K562 (cell line): ENCODE measurements at regions not wholly inside any gene's neighbourhood (a gene's known extent, or its start where the extent isn't known, plus 50 kb on each side); places are given as distances from the start of the nearest gene placed in this dataset.

ENCODE experiments used
- ATAC-seq: fragments of 200-7000 bp; cut with Tn5 transposase; 3 replicates; pipeline ENCODE4 v1.9.1; 2020; ENCODE audit warnings: moderate library complexity
- BruUV-seq: library from RNA; stranded (reverse); fragments of 400-500 nt; replicated peaks from 2 replicates; lab custom pipeline; 2021; lab: Mats Ljungman, UMichigan
- CTCF ChIA-PET: fragments of 300-600 bp; formaldehyde crosslinking; extraction: SDS; loops from one replicate; lab custom pipeline; 2021; ENCODE audit warnings: low intra/inter-chr PET ratio; lab: Yijun Ruan, JAX
- POLR2A ChIA-PET: fragments of 300-600, 350-650 bp; sonication (Branson Sonifier 250); formaldehyde crosslinking; extraction: SDS; loops from one replicate; lab custom pipeline; 2021; ENCODE audit warnings: antibody characterized with exemption, inconsistent platforms; lab: Yijun Ruan, JAX
- DNase-seq, 4 experiments: peaks; one replicate each; pipeline versions ENCODE4 v3.0.0 to v3.0.0-alpha.2; 2011 to 2018; ENCODE audit warnings: low spot score in 3 of 4, mixed read lengths in 3 of 4; ENCODE audit errors: extremely low read depth in 1 of 4
- FAIRE-seq: peaks from 2 replicates; lab custom pipeline; 2011; peaks lifted over from hg19 to GRCh38; lab: Jason Lieb, UNC
- H2AFZ ChIP-seq: 2 replicates; pipeline ENCODE4 v1.6.0; 2011; ENCODE audit warnings: low read depth, low read length, control low read depth, inconsistent platforms
- H3K27ac ChIP-seq: fragments of 200-600 bp; 3 replicates; pipeline ENCODE4 v1.8.0; 2011; ENCODE audit warnings: low read depth, mild to moderate bottlenecking, control low read depth, inconsistent platforms, low read length, moderate library complexity, mixed read lengths; ENCODE audit errors: extremely low read depth
- H3K27me3 ChIP-seq, 2 experiments: fragments of 300-600 bp in 1 of 2; 2 replicates in 1 of 2; 3 replicates in 1 of 2; pipeline versions ENCODE4 v1.6.0 to v1.8.0; 2011; ENCODE audit warnings: inconsistent platforms in 2 of 2, low read length in 2 of 2, mild to moderate bottlenecking in 1 of 2, mixed read lengths in 1 of 2, moderate library complexity in 1 of 2; ENCODE audit not compliant: control insufficient read depth in 2 of 2, insufficient read depth in 2 of 2
- H3K36me3 ChIP-seq: fragments of 300-600 bp; 3 replicates; pipeline ENCODE4 v1.8.0; 2011; ENCODE audit warnings: mild to moderate bottlenecking, low read length, inconsistent platforms; ENCODE audit not compliant: control insufficient read depth, insufficient read depth
- H3K4me1 ChIP-seq, 2 experiments: fragments of 200-600 bp in 1 of 2; replicated peaks in 1 of 2; 2 replicates in 1 of 2; 3 replicates in 1 of 2; pipeline versions ENCODE4 v1.5.1 to v1.8.0; 2011; ENCODE audit warnings: inconsistent platforms in 2 of 2, low read length in 2 of 2, mild to moderate bottlenecking in 1 of 2, mixed read lengths in 1 of 2, moderate library complexity in 1 of 2; ENCODE audit not compliant: control insufficient read depth in 2 of 2, insufficient read depth in 2 of 2
- H3K4me2 ChIP-seq: 2 replicates; pipeline ENCODE4 v1.6.1; 2011; ENCODE audit warnings: low read length, control low read depth, inconsistent platforms, mixed read lengths; ENCODE audit not compliant: insufficient read depth
- H3K4me3 ChIP-seq: fragments of 200-600 bp; sonication (generic), shearing (Covaris generic); 2 replicates; pipeline ENCODE4 v1.5.1; 2016; ENCODE audit warnings: control low read depth, inconsistent platforms
- H3K79me2 ChIP-seq: fragments of 200-600 bp; 3 replicates; pipeline ENCODE4 v1.8.0; 2011; ENCODE audit warnings: low read length, inconsistent platforms; ENCODE audit not compliant: control insufficient read depth, insufficient read depth
- H3K9ac ChIP-seq, 2 experiments: 2 replicates each; pipeline versions ENCODE4 v1.6.0 to v1.6.1; 2011; ENCODE audit warnings: low read depth in 2 of 2, low read length in 2 of 2, control low read depth in 1 of 2, inconsistent platforms in 1 of 2, mild to moderate bottlenecking in 1 of 2, mixed read lengths in 1 of 2; ENCODE audit not compliant: insufficient read depth in 1 of 2
- H3K9me1 ChIP-seq: one replicate; pipeline ENCODE4 v1.6.0; 2011; ENCODE audit warnings: inconsistent platforms, mild to moderate bottlenecking, low read length, moderate library complexity; ENCODE audit not compliant: control insufficient read depth, insufficient read depth
- H3K9me3 ChIP-seq: replicated peaks from 2 replicates; pipeline ENCODE4 v1.5.1; 2011; ENCODE audit warnings: low read depth, low read length, inconsistent platforms; ENCODE audit not compliant: control insufficient read depth, insufficient read depth
- H4K20me1 ChIP-seq: replicated peaks from 2 replicates; pipeline ENCODE4 v1.6.1; 2011; ENCODE audit warnings: low read length, inconsistent platforms, mixed read lengths; ENCODE audit not compliant: control insufficient read depth, insufficient read depth
- ETV6 ChIP-seq, 3 experiments: fragments of 150-350 bp in 1 of 3; sonication (generic) in 1 of 3; formaldehyde crosslinking in 1 of 3; IDR thresholded peaks; 2 replicates each; pipeline versions ENCODE4 v1.6.1 to v1.8.0; 2014 to 2022; ENCODE audit warnings: borderline replicate concordance in 2 of 3, low read depth in 2 of 3, antibody characterized with exemption in 1 of 3, low read length in 1 of 3, mild to moderate bottlenecking in 1 of 3, missing genetic modification reagents in 1 of 3
- POLR3A ChIP-seq: IDR thresholded peaks from 2 replicates; pipeline ENCODE4 v1.6.1; 2011; ENCODE audit warnings: borderline replicate concordance, mild to moderate bottlenecking, moderate library complexity; ENCODE audit not compliant: insufficient read length, insufficient read depth; ENCODE audit errors: extremely low read depth
- PRMT5 ChIP-seq: sonication (generic); formaldehyde crosslinking; IDR thresholded peaks from 2 replicates; pipeline ENCODE4 v1.5.0; 2020; ENCODE audit warnings: missing genetic modification reagents
- TARDBP ChIP-seq: fragments of 450-650 bp; IDR thresholded peaks from 2 replicates; pipeline ENCODE4 v1.6.1; 2016
- UBTF ChIP-seq, 2 experiments: IDR thresholded peaks; 2 replicates each; pipeline ENCODE4 v1.6.1; 2012; ENCODE audit warnings: improper control_type of control experiment in 2 of 2, low read depth in 2 of 2, low read length in 2 of 2, borderline replicate concordance in 1 of 2
- ZNF212 ChIP-seq: fragments of 450-650 bp; formaldehyde crosslinking; IDR thresholded peaks from 2 replicates; pipeline ENCODE4 v1.4.0; 2020; ENCODE audit warnings: mild to moderate bottlenecking
- ZNF311 ChIP-seq: fragments of 250-450 bp; sonication (Bioruptor Pico); IDR thresholded peaks from 2 replicates; pipeline ENCODE4 v1.4.0; 2020; ENCODE audit warnings: mild to moderate bottlenecking, moderate library complexity
- ZZZ3 ChIP-seq: fragments of 450-650 bp; IDR thresholded peaks from 2 replicates; pipeline ENCODE4 v1.6.1; 2016; ENCODE audit warnings: antibody characterized with exemption, mild to moderate bottlenecking, moderate library complexity
- WGBS: fragments of 100-300 bp; shearing (Covaris generic); methylation state at CpG from one replicate; pipeline ENCODE4 v1.1.6; 2016; ENCODE audit warnings: low coverage, mixed read lengths; ENCODE audit not compliant: insufficient coverage; ENCODE audit errors: missing lambda C conversion rate; 5-methylcytosine and 5-hydroxymethylcytosine counted together
- in situ Hi-C: fragments of 300-500 bp; cut with MboI; formaldehyde crosslinking; loops from 4 replicates; pipeline ENCODE4 v1.15.0; 2018; ENCODE audit warnings: inconsistent platforms, mixed read lengths
- intact Hi-C: fragments of 100-400 bp; cut with micrococcal nuclease; formaldehyde crosslinking; loops from 2 replicates; pipeline ENCODE4 v1.14.2; 2022
- TF ChIP-seq, protein P1 (sequence below), 2 experiments: fragments of 450-650 bp in 1 of 2; sonication (generic) in 1 of 2; formaldehyde crosslinking; conservative IDR thresholded peaks; 2 replicates each; pipeline versions ENCODE4 v1.4.0 to v1.8.1; 2020 to 2022; ENCODE audit warnings: mild to moderate bottlenecking in 1 of 2, missing genetic modification reagents in 1 of 2

DNA sequence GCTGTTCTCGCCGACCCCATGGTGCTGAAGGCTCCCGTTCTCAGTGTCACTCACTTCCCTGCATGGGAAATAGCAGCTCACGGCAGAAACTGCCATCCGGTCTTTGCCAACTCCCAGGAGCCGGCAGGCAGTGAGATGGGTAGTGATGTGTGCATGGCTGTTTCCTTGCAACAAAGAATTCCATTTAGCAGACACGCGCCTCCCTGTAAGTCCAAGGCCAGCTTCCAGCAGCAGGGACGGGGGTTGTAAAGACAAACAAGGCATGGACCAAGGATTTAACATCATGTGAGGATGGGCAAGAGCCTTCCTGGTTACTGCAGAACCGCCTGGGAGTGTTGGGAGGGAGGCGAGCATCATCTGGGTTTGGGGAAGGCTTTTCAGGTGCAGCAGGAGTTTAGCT is 273.1 kb downstream of the GLRX3 start (continued):
- TF ChIP-seq ZNF212, result no peak
- TF ChIP-seq ZZZ3, result no peak
- TF ChIP-seq PRMT5, result no peak
- TF ChIP-seq, all 486 proteins: peak for 0

DNA sequence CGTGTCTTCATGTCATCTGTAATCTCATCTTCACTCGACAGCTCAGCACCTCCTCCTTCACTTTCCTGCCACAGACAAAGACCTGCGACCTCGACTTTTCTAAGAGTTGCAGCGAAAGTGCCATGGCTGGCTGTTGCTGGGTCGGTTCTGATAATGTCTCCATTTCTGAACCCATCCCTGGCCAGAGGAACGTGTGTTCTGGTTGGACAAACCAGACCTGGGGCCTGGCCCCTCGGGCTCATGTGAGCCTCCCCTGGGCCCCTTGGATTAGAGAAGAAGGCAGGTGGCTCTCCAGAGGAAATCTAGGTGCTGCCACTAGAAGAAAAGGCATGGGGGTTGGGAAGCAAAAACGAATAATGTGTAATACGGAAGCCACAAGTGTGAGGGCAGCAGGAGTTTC is 273.7 kb downstream of the GLRX3 start:
- CTCF ChIA-PET, result no interaction called here
- POLR2A ChIA-PET, result no interaction called here
- intact Hi-C loops, result no loop called here

GRCh38 chr10:130411496-130412085 is 275.4 kb downstream of the GLRX3 start:
- H3K36me3 ChIP-seq, result no peaks in the 10 kb centered on the region
- H3K4me1 ChIP-seq, result no peaks in the 10 kb centered on the region
- ChIA-PET CTCF (no interaction called here), POLR2A (no interaction called here)
- WGBS, result 0% methylated on average over 12 of the region's 13 CpGs
- ATAC-seq (no peak), FAIRE-seq (no peak), DNase-seq (no peak)
- H3K27ac ChIP-seq, result no peak overlapping the region
- no peaks in the 10 kb centered on the region for H3K9me1 ChIP-seq
- no peak overlapping the region for H3K4me3 ChIP-seq
- H3K79me2 ChIP-seq, result no peaks in the 10 kb centered on the region
- TF ChIP-seq ETV6 (IDR thresholded peaks at IDR 0.05; ENCODE audit: borderline replicate concordance in 1 of 2, low read depth in 2 of 2, low read length in 1 of 2), result no peak
- TF ChIP-seq ETV6 (CRISPR knock-in tag; IDR thresholded peaks at IDR 0.05; ENCODE audit: borderline replicate concordance), result no peak
- no peak for TF ChIP-seq TARDBP
- no peak for TF ChIP-seq POLR3A
- TF ChIP-seq, protein P1, sequence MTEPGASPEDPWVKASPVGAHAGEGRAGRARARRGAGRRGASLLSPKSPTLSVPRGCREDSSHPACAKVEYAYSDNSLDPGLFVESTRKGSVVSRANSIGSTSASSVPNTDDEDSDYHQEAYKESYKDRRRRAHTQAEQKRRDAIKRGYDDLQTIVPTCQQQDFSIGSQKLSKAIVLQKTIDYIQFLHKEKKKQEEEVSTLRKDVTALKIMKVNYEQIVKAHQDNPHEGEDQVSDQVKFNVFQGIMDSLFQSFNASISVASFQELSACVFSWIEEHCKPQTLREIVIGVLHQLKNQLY (CRISPR knock-in tag; conservative IDR thresholded peaks at IDR 0.05), result no peak
- no peak for TF ChIP-seq UBTF (IDR thresholded peaks at IDR 0.05; ENCODE audit: borderline replicate concordance in 1 of 2, low read depth in 2 of 2, low read length in 2 of 2)
- H3K9ac ChIP-seq, result no peak overlapping the region
- H3K4me2 ChIP-seq, result no peak overlapping the region
- in situ Hi-C loops (no loop called here), intact Hi-C loops (no loop called here)
- BruUV-seq, result no TSS peak
- H3K9me3 ChIP-seq, result no peaks in the 10 kb centered on the region
- peaks cover 0 to 9% of the 10 kb centered on the region in 2 experiments; a peak in 2 of 5 replicates for H3K27me3 ChIP-seq
- no peak overlapping the region for H2AFZ ChIP-seq
- H4K20me1 ChIP-seq, result no peaks in the 10 kb centered on the region

More for the DNA sequence above, 273.7 kb downstream of the GLRX3 start:
- no peak for TF ChIP-seq ZNF311
- TF ChIP-seq, all 486 proteins: peak for 0
- no peak for FAIRE-seq
- Histone ChIP-seq H3K4me3 (no peak overlapping the region), H2AFZ (no peak overlapping the region), H3K9me3 (no peaks in the 10 kb centered on the region), H3K9ac (no peak overlapping the region), H3K9me1 (no peaks in the 10 kb centered on the region), H3K79me2 (no peaks in the 10 kb centered on the region), H3K36me3 (no peaks in the 10 kb centered on the region), H3K4me2 (no peak overlapping the region), H3K27ac (no peak overlapping the region), H4K20me1 (no peaks in the 10 kb centered on the region), H3K4me1 (no peaks in the 10 kb centered on the region), H3K27me3 (peaks cover 0 to 9% of the 10 kb centered on the region in 2 experiments; a peak in 2 of 5 replicates)
- no peak for ATAC-seq
- WGBS, result 0% methylated on average over 9 of the region's 10 CpGs
- no peak for DNase-seq
- no TSS peak for BruUV-seq
- in situ Hi-C loops, result no loop called here
